Epithelial cell of esophagus (primary cell): ENCODE measurements at regions not wholly inside any gene's neighbourhood (a gene's known extent, or its start where the extent isn't known, plus 50 kb on each side); places are given as distances from the start of the nearest gene placed in this dataset.
A peak's percentile ranks its signal among the peaks of the same experiment; 100 is the strongest.

Source experiments
- DNase-seq: peaks from one replicate; pipeline ENCODE4 v3.0.0; 2010; ENCODE audit warnings: low read depth
- H3K4me3 ChIP-seq: 2 replicates; pipeline ENCODE4 v1.5.1; 2011; ENCODE audit warnings: mild to moderate bottlenecking, low read length, control low read depth
- CTCF ChIP-seq: IDR thresholded peaks from 2 replicates; pipeline ENCODE4 v1.5.1; 2011; ENCODE audit warnings: low read depth, mild to moderate bottlenecking, low read length, control low read depth, inconsistent platforms; ENCODE audit not compliant: insufficient read depth; ENCODE audit errors: missing control alignments

GRCh38 chr13:99653526-99653925 lies 152.3 kb downstream of the TM9SF2 start:
- H3K4me3 ChIP-seq = no peak overlapping the region
- no peak for DNase-seq
- TF ChIP-seq CTCF = no peak

GRCh38 chr13:99652901-99653300 lies 151.6 kb downstream of the TM9SF2 start:
- no peak for DNase-seq
- no peak overlapping the region for H3K4me3 ChIP-seq
- no peak for TF ChIP-seq CTCF

DNA sequence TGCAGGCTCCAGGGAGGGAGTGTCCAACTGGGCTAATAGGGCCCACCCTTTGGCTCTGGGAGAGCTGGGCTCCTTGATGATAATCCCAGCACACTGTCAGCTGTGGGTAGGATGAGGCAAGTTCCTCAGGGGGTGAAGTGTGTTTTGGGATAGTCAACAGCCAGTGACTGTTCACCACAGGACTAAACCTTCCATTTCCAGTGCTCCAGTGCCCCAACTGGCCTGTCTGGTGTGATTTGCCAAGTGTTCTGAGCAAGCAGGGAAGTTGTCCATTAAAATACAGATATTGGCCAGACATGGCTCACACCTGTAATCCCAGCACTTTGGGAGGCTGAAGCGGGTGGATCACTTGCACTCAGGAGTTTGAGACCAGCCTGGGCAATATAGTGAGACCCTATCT lies 150.9 kb downstream of the TM9SF2 start:
- no peak overlapping the region for H3K4me3 ChIP-seq
- TF ChIP-seq CTCF = no peak
- peak; percentile 43 for DNase-seq

- no peak for DNase-seq
- TF ChIP-seq CTCF = no peak
These were observed 149.7 kb downstream of the TM9SF2 start for GRCh38 chr13:99651016-99651415.

GRCh38 chr13:99650410-99650809 lies 149.1 kb downstream of the TM9SF2 start:
- no peak for DNase-seq
- TF ChIP-seq CTCF = no peak
- H3K4me3 ChIP-seq = no peak overlapping the region

More at GRCh38 chr13:99651016-99651415, 149.7 kb downstream of the TM9SF2 start:
- H3K4me3 ChIP-seq = no peak overlapping the region

- no peak for DNase-seq
- TF ChIP-seq CTCF = no peak
These were observed 147.7 kb downstream of the TM9SF2 start for GRCh38 chr13:99648927-99649326.

GRCh38 chr13:99648066-99648665 lies 146.9 kb downstream of the TM9SF2 start:
- no peak for DNase-seq
- TF ChIP-seq CTCF = no peak
- H3K4me3 ChIP-seq = no peak overlapping the region

More at GRCh38 chr13:99648927-99649326, 147.7 kb downstream of the TM9SF2 start:
- no peak overlapping the region for H3K4me3 ChIP-seq
